DOHH2 (cell line): ENCODE measurements at regions not wholly inside any gene's neighbourhood (a gene's known extent, or its start where the extent isn't known, plus 50 kb on each side); places are given as distances from the start of the nearest gene placed in this dataset.

Experiments used
- EZH2phosphoT487 ChIP-seq: fragments of 200-600 bp; sonication (generic); IDR thresholded peaks from 2 replicates; pipeline ENCODE4 v1.6.1; 2017; ENCODE audit warnings: borderline replicate concordance, mild to moderate bottlenecking, antibody characterized with exemption, low read length, moderate library complexity, mixed read lengths
- TF ChIP-seq, protein P1 (sequence below): fragments of 200-600 bp; sonication (generic); IDR thresholded peaks from one replicate; pipeline ENCODE4 v1.5.1; 2014; ENCODE audit warnings: antibody characterized with exemption, mild to moderate bottlenecking, low read depth, low read length; ENCODE audit not compliant: poor library complexity, severe bottlenecking

GRCh38 chr1:182121787-182122186, 60.3 kb upstream of the ZNF648 start:
- TF ChIP-seq, protein P1, sequence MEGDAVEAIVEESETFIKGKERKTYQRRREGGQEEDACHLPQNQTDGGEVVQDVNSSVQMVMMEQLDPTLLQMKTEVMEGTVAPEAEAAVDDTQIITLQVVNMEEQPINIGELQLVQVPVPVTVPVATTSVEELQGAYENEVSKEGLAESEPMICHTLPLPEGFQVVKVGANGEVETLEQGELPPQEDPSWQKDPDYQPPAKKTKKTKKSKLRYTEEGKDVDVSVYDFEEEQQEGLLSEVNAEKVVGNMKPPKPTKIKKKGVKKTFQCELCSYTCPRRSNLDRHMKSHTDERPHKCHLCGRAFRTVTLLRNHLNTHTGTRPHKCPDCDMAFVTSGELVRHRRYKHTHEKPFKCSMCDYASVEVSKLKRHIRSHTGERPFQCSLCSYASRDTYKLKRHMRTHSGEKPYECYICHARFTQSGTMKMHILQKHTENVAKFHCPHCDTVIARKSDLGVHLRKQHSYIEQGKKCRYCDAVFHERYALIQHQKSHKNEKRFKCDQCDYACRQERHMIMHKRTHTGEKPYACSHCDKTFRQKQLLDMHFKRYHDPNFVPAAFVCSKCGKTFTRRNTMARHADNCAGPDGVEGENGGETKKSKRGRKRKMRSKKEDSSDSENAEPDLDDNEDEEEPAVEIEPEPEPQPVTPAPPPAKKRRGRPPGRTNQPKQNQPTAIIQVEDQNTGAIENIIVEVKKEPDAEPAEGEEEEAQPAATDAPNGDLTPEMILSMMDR: no peak
- TF ChIP-seq EZH2phosphoT487: no peak
